ENCODE measurements at regions not wholly inside any gene's neighbourhood (a gene's known extent, or its start where the extent isn't known, plus 50 kb on each side); places are given as distances from the start of the nearest gene placed in this dataset.

DNA sequence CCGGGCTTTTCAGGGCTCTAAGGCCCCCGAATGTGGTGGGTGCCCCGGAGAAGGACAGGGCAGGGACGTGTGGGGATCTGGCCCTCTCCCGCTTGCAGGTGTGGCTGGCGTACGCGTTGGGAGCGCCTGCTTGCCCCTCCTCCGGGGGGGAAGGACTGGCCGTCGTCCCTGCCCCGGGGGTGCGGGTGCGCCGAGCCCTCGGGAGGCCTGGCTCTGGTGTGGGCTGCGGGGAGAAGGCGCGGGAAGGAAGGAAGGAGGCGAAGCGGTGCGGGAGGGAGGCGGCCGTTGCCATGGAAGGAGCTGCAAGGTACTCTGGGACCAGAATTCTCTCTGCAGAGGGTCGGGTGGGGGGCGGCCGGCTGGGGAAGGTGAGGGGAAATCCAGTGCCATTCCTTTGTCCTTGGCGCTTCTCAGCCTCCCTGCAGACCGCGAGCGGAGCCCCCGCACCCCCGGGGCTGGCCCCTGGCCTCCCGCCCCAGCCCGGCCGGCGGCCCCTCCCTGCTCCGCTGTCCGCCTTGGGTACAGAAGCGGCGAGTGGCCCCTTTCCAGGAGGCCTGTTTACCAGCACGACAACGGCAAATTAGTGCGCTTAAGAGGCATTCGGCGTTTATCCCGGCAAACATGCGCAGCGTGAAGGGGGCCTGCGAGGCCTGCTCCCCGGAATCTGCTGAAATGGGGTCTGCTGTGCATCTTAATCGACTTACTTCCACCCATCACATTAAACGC, 67.1 kb upstream of the UNC5A start:
- TF ChIP-seq CTCF (IDR thresholded peaks at IDR 0.05 in 8 of 11, conservative IDR thresholded peaks at IDR 0.05 in 3 of 11) (no peak), POLR2A (IDR thresholded peaks at IDR 0.05) (no peak), POLR2AphosphoS5 (IDR thresholded peaks at IDR 0.05) (no peak)
